Osteoblast (primary cell): ENCODE measurements at regions not wholly inside any gene's neighbourhood (a gene's known extent, or its start where the extent isn't known, plus 50 kb on each side); places are given as distances from the start of the nearest gene placed in this dataset.
A peak's percentile ranks its signal among the peaks of the same experiment; 100 is the strongest.

Experiments
- DNase-seq: peaks from one replicate; pipeline ENCODE4 v3.0.0; 2011; ENCODE audit warnings: low spot score, mixed read lengths; ENCODE audit not compliant: insufficient read length; ENCODE audit errors: missing footprints
- H2AFZ ChIP-seq: 2 replicates; pipeline ENCODE4 v1.6.0; 2011; ENCODE audit warnings: mild to moderate bottlenecking, low read length
- H3K27ac ChIP-seq: 2 replicates; pipeline ENCODE4 v1.5.1; 2011; ENCODE audit warnings: mild to moderate bottlenecking, low read depth, low read length, moderate library complexity
- H3K27me3 ChIP-seq: 2 replicates; pipeline ENCODE4 v1.6.0; 2012; ENCODE audit warnings: mild to moderate bottlenecking, control low read depth, inconsistent platforms, low read length, moderate library complexity; ENCODE audit not compliant: insufficient read depth
- H3K36me3 ChIP-seq: 2 replicates; pipeline ENCODE4 v1.5.1; 2011; ENCODE audit warnings: mild to moderate bottlenecking, low read length, control low read depth, moderate library complexity; ENCODE audit not compliant: insufficient read depth
- H3K4me1 ChIP-seq: 2 replicates; pipeline ENCODE4 v1.5.1; 2011; ENCODE audit warnings: mild to moderate bottlenecking, low read length, control low read depth, moderate library complexity; ENCODE audit not compliant: insufficient read depth
- H3K4me2 ChIP-seq: 2 replicates; pipeline ENCODE4 v1.6.0; 2011; ENCODE audit warnings: mild to moderate bottlenecking, low read length; ENCODE audit not compliant: insufficient read depth
- H3K4me3 ChIP-seq: fragments of 200-600 bp; sonication (generic); 3 replicates; pipeline ENCODE4 v1.5.1; 2012; ENCODE audit warnings: mild to moderate bottlenecking, low read length, inconsistent platforms; ENCODE audit not compliant: insufficient read depth
- H3K79me2 ChIP-seq: 2 replicates; pipeline ENCODE4 v1.6.0; 2012; ENCODE audit warnings: mild to moderate bottlenecking, low read length, control low read depth, inconsistent platforms; ENCODE audit not compliant: insufficient read depth
- H3K9me3 ChIP-seq: 2 replicates; pipeline ENCODE4 v1.5.1; 2011; ENCODE audit warnings: low read depth, low read length, control low read depth
- H4K20me1 ChIP-seq: 2 replicates; pipeline ENCODE4 v1.6.0; 2012; ENCODE audit warnings: mild to moderate bottlenecking, low read length, control low read depth; ENCODE audit not compliant: insufficient read depth
- CTCF ChIP-seq: IDR thresholded peaks from 2 replicates; pipeline ENCODE4 v1.5.1; 2011; ENCODE audit warnings: mild to moderate bottlenecking, low read depth, low read length, moderate library complexity; ENCODE audit errors: extremely low read depth

GRCh38 chr17:79483842-79484241 is 127.0 kb downstream of the RBFOX3 start:
- H3K36me3 ChIP-seq = no peaks in the 10 kb centered on the region
- H3K9me3 ChIP-seq = no peaks in the 10 kb centered on the region
- H2AFZ ChIP-seq = no peak overlapping the region
- H3K4me3 ChIP-seq = no peak overlapping the region
- TF ChIP-seq CTCF = no peak
- H4K20me1 ChIP-seq = no peaks in the 10 kb centered on the region
- no peak overlapping the region for H3K4me2 ChIP-seq
- H3K4me1 ChIP-seq = no peaks in the 10 kb centered on the region
- no peaks in the 10 kb centered on the region for H3K27me3 ChIP-seq
- no peak overlapping the region for H3K27ac ChIP-seq
- DNase-seq = no peak
- no peaks in the 10 kb centered on the region for H3K79me2 ChIP-seq

GRCh38 chr17:79482727-79483521 is 127.9 kb downstream of the RBFOX3 start:
- Histone ChIP-seq H3K36me3 (no peaks in the 10 kb centered on the region), H2AFZ (no peak overlapping the region), H3K4me1 (no peaks in the 10 kb centered on the region), H3K4me2 (no peak overlapping the region), H3K79me2 (no peaks in the 10 kb centered on the region), H3K4me3 (no peak overlapping the region), H3K27ac (no peak overlapping the region), H4K20me1 (no peaks in the 10 kb centered on the region), H3K27me3 (no peaks in the 10 kb centered on the region), H3K9me3 (no peaks in the 10 kb centered on the region)
- no peak for TF ChIP-seq CTCF
- peak; percentile 78 for DNase-seq

- no peak overlapping the region for H3K4me2 ChIP-seq
- H3K27ac ChIP-seq = no peak overlapping the region
- H2AFZ ChIP-seq = no peak overlapping the region
- no peaks in the 10 kb centered on the region for H3K79me2 ChIP-seq
- TF ChIP-seq CTCF = no peak
- DNase-seq = peak; percentile 75
- H3K27me3 ChIP-seq = peaks cover 7% of the 10 kb centered on the region
- no peaks in the 10 kb centered on the region for H3K4me1 ChIP-seq
- no peaks in the 10 kb centered on the region for H4K20me1 ChIP-seq
- H3K4me3 ChIP-seq = no peak overlapping the region
- H3K36me3 ChIP-seq = no peaks in the 10 kb centered on the region
- no peaks in the 10 kb centered on the region for H3K9me3 ChIP-seq
These were observed 131.0 kb downstream of the RBFOX3 start for GRCh38 chr17:79479876-79480275.

- no peak for DNase-seq
- Histone ChIP-seq H4K20me1 (no peaks in the 10 kb centered on the region), H3K79me2 (no peaks in the 10 kb centered on the region), H3K9me3 (no peaks in the 10 kb centered on the region), H3K36me3 (no peaks in the 10 kb centered on the region), H3K4me3 (no peak overlapping the region), H3K27ac (no peak overlapping the region), H2AFZ (no peak overlapping the region), H3K27me3 (peaks cover 7% of the 10 kb centered on the region), H3K4me1 (no peaks in the 10 kb centered on the region), H3K4me2 (no peak overlapping the region)
- TF ChIP-seq CTCF = no peak
These were observed 132.0 kb downstream of the RBFOX3 start for GRCh38 chr17:79478841-79479240.
